HEK293T (cell line): ENCODE measurements at regions not wholly inside any gene's neighbourhood (a gene's known extent, or its start where the extent isn't known, plus 50 kb on each side); places are given as distances from the start of the nearest gene placed in this dataset.
"Not testable (repeated sequence)": the region's sequence is repeated elsewhere in the genome, so short reads cannot be mapped to it uniquely, and the experiment has no call there.

ENCODE experiments used
- ARNT ChIP-seq: fragments of 450-650 bp; IDR thresholded peaks from 2 replicates; pipeline ENCODE4 v1.6.1; 2017; ENCODE audit warnings: mild to moderate bottlenecking
- BHLHE40 ChIP-seq: fragments of 450-650 bp; IDR thresholded peaks from 2 replicates; pipeline ENCODE4 v1.6.1; 2016; ENCODE audit warnings: mild to moderate bottlenecking, moderate library complexity, borderline replicate concordance
- CTBP1 ChIP-seq: fragments of 450-650 bp; IDR thresholded peaks from 2 replicates; pipeline ENCODE4 v1.6.1; 2016; ENCODE audit warnings: borderline replicate concordance
- ELF4 ChIP-seq: fragments of 450-650 bp; IDR thresholded peaks from 2 replicates; pipeline ENCODE4 v1.6.1; 2017; ENCODE audit warnings: antibody characterized with exemption
- FOXM1 ChIP-seq: fragments of 450-650 bp; IDR thresholded peaks from 2 replicates; pipeline ENCODE4 v1.6.1; 2017; ENCODE audit warnings: mild to moderate bottlenecking, borderline replicate concordance
- HDGF ChIP-seq: fragments of 450-650 bp; IDR thresholded peaks from 2 replicates; pipeline ENCODE4 v1.6.1; 2017; ENCODE audit warnings: antibody characterized with exemption, borderline replicate concordance
- PKNOX1 ChIP-seq: fragments of 450-650 bp; IDR thresholded peaks from 2 replicates; pipeline ENCODE4 v1.6.1; 2016
- SP1 ChIP-seq: fragments of 450-650 bp; IDR thresholded peaks from 2 replicates; pipeline ENCODE4 v1.6.1; 2017
- TARDBP ChIP-seq: fragments of 450-650 bp; IDR thresholded peaks from 2 replicates; pipeline ENCODE4 v1.6.1; 2016
- ZNF384 ChIP-seq: fragments of 450-650 bp; IDR thresholded peaks from 2 replicates; pipeline ENCODE4 v1.6.1; 2016

- not testable (repeated sequence) for TF ChIP-seq ELF4, ARNT, TARDBP, FOXM1, BHLHE40, SP1, CTBP1, HDGF, ZNF384, PKNOX1
Observed at GRCh38 chr9:42243211-42243610, 59.8 kb downstream of the SPATA31A6 start.
